Smooth muscle cell (in vitro differentiated cells): ENCODE measurements at regions not wholly inside any gene's neighbourhood (a gene's known extent, or its start where the extent isn't known, plus 50 kb on each side); places are given as distances from the start of the nearest gene placed in this dataset.
"Not testable (repeated sequence)": the region's sequence is repeated elsewhere in the genome, so short reads cannot be mapped to it uniquely, and the experiment has no call there.

Source experiments
- DNase-seq: peaks from one replicate; lab custom pipeline; 2025; ENCODE audit not compliant: unreplicated experiment; lab: John Stamatoyannopoulos, UW
- H2AFZ ChIP-seq: fragments of 200-600 bp; sonication (generic); 2 replicates; pipeline ENCODE4 v1.6.0; 2016; ENCODE audit warnings: antibody characterized with exemption, low read depth, mild to moderate bottlenecking
- H3F3A ChIP-seq: fragments of 200-600 bp; sonication (generic); 2 replicates; pipeline ENCODE4 v1.6.0; 2017; ENCODE audit warnings: antibody characterized with exemption, low read depth
- H3K27ac ChIP-seq: fragments of 200-600 bp; sonication (generic); 2 replicates; pipeline ENCODE4 v1.5.1; 2016; ENCODE audit warnings: low read depth, mild to moderate bottlenecking
- H3K27me3 ChIP-seq: fragments of 200-600 bp; sonication (generic); 2 replicates; pipeline ENCODE4 v1.6.1; 2016; ENCODE audit warnings: low read depth, mild to moderate bottlenecking
- H3K36me3 ChIP-seq: fragments of 200-600 bp; sonication (generic); 2 replicates; pipeline ENCODE4 v1.5.1; 2016; ENCODE audit warnings: low read depth
- H3K4me1 ChIP-seq: fragments of 200-600 bp; sonication (generic); 2 replicates; pipeline ENCODE4 v1.5.1; 2016; ENCODE audit warnings: low read depth
- H3K4me2 ChIP-seq: fragments of 200-600 bp; sonication (generic); 2 replicates; pipeline ENCODE4 v1.6.0; 2016; ENCODE audit warnings: mild to moderate bottlenecking
- H3K4me3 ChIP-seq: fragments of 200-600 bp; sonication (generic); 2 replicates; pipeline ENCODE4 v1.5.1; 2016; ENCODE audit warnings: mild to moderate bottlenecking
- H3K79me2 ChIP-seq: fragments of 200-600 bp; sonication (generic); 2 replicates; pipeline ENCODE4 v1.6.0; 2016; ENCODE audit warnings: low read depth, mild to moderate bottlenecking
- H3K9ac ChIP-seq: fragments of 200-600 bp; sonication (generic); 2 replicates; pipeline ENCODE4 v1.6.0; 2016; ENCODE audit warnings: low read depth
- H3K9me3 ChIP-seq: fragments of 200-600 bp; sonication (generic); replicated peaks from 2 replicates; pipeline ENCODE4 v1.5.1; 2016; ENCODE audit warnings: low read depth
- H4K20me1 ChIP-seq: fragments of 200-600 bp; sonication (generic); 2 replicates; pipeline ENCODE4 v1.6.0; 2016; ENCODE audit warnings: low read depth
- WGBS: methylation state at CpG from one replicate; pipeline ENCODE4 v1.1.7; 2016; ENCODE audit warnings: low lambda C conversion rate; 5-methylcytosine and 5-hydroxymethylcytosine counted together
- TF ChIP-seq, protein P1 (sequence below): fragments of 200-600 bp; sonication (generic); IDR thresholded peaks from 2 replicates; pipeline ENCODE4 v1.5.1; 2017; ENCODE audit warnings: borderline replicate concordance, mild to moderate bottlenecking, antibody characterized with exemption; ENCODE audit not compliant: insufficient read depth, poor library complexity, severe bottlenecking

DNA sequence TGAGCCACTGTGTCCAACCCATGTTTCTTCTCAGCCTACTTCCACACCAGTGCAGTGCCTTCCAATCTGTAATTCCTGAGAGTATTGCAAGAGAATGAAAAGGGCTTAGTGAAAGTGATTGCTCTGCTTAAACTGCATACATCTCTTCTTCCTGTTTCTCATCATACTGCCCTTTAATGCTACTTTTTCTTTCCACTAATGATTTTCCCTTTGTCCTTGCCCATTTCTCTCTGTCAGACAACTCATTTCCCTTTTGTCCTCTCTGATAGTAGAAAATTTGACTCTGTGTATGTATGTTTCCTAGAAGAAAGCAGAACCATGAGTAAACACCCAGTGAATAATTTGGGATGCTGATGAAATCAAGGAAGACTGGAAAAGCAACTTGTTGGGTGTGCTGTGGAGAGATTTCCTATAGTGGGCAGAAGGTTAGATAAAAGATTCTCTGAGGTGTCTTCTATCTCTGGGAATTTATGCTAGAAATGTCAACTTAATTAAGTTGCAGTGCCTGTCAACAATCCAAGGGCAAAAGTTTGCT is 102.2 kb upstream of the CHD1 start:
- no peak overlapping the region for H3K27ac ChIP-seq
- no peaks in the 10 kb centered on the region for H3K9me3 ChIP-seq
- TF ChIP-seq, protein P1, sequence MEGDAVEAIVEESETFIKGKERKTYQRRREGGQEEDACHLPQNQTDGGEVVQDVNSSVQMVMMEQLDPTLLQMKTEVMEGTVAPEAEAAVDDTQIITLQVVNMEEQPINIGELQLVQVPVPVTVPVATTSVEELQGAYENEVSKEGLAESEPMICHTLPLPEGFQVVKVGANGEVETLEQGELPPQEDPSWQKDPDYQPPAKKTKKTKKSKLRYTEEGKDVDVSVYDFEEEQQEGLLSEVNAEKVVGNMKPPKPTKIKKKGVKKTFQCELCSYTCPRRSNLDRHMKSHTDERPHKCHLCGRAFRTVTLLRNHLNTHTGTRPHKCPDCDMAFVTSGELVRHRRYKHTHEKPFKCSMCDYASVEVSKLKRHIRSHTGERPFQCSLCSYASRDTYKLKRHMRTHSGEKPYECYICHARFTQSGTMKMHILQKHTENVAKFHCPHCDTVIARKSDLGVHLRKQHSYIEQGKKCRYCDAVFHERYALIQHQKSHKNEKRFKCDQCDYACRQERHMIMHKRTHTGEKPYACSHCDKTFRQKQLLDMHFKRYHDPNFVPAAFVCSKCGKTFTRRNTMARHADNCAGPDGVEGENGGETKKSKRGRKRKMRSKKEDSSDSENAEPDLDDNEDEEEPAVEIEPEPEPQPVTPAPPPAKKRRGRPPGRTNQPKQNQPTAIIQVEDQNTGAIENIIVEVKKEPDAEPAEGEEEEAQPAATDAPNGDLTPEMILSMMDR = no peak
- no peak for DNase-seq
- H3K36me3 ChIP-seq = no peaks in the 10 kb centered on the region
- no peaks in the 10 kb centered on the region for H4K20me1 ChIP-seq
- no peaks in the 10 kb centered on the region for H3F3A ChIP-seq
- no peaks in the 10 kb centered on the region for H3K4me1 ChIP-seq
- no peak overlapping the region for H3K4me3 ChIP-seq
- no peak overlapping the region for H3K4me2 ChIP-seq
- no peak overlapping the region for H3K9ac ChIP-seq
- H2AFZ ChIP-seq = no peak overlapping the region
- H3K79me2 ChIP-seq = no peaks in the 10 kb centered on the region
- H3K27me3 ChIP-seq = no peaks in the 10 kb centered on the region

DNA sequence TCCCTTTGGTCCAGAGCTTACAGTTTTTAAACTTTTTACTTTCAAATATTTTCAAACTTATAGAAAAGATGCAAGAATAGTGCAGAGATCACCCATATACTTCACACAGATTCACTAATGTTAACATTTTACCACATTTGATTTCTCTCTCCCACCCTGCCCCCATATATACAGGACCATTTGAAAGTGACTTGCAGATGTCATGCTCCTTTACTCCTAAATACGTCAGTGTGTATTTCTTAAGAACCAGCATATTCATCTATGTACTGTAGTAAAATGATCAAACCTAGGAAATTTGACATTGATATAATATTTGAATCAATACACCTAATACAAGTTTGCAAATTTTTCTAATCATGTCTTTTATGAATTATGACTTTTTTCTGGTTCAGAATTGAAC is 100.4 kb upstream of the CHD1 start:
- no peaks in the 10 kb centered on the region for H3K79me2 ChIP-seq
- TF ChIP-seq, protein P1 = no peak
- no peaks in the 10 kb centered on the region for H3K36me3 ChIP-seq
- H3K27me3 ChIP-seq = no peaks in the 10 kb centered on the region
- no peaks in the 10 kb centered on the region for H4K20me1 ChIP-seq
- 93% methylated on average over 1 of the region's 1 CpG for WGBS
- H3K9me3 ChIP-seq = no peaks in the 10 kb centered on the region
- H3K4me3 ChIP-seq = no peak overlapping the region
- no peaks in the 10 kb centered on the region for H3F3A ChIP-seq
- no peak for DNase-seq
- H3K27ac ChIP-seq = no peak overlapping the region
- no peak overlapping the region for H2AFZ ChIP-seq
- no peak overlapping the region for H3K4me2 ChIP-seq
- H3K4me1 ChIP-seq = no peaks in the 10 kb centered on the region
- H3K9ac ChIP-seq = no peak overlapping the region

DNA sequence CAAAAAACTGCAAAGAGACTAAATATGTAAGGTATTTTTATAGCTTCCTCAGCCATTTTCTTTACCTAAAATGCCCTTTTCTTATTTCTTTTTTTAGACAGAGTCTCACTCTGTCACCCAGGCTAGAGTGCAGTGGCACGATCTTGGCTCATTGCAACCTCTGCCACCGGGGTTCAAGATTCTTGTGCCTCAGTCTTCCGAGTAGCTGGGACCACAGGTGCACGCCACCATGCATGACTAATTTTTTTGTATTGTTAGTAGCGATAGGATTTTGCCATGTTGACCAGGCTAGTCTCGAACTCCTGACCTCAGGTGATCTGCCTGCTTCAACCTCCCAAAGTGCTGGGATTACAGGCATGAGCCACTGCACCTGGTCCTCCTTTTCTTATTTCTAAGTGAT is 99.4 kb upstream of the CHD1 start:
- not testable (repeated sequence) for H3K4me2 ChIP-seq
- WGBS = 94% methylated on average over 6 of the region's 6 CpGs

DNA sequence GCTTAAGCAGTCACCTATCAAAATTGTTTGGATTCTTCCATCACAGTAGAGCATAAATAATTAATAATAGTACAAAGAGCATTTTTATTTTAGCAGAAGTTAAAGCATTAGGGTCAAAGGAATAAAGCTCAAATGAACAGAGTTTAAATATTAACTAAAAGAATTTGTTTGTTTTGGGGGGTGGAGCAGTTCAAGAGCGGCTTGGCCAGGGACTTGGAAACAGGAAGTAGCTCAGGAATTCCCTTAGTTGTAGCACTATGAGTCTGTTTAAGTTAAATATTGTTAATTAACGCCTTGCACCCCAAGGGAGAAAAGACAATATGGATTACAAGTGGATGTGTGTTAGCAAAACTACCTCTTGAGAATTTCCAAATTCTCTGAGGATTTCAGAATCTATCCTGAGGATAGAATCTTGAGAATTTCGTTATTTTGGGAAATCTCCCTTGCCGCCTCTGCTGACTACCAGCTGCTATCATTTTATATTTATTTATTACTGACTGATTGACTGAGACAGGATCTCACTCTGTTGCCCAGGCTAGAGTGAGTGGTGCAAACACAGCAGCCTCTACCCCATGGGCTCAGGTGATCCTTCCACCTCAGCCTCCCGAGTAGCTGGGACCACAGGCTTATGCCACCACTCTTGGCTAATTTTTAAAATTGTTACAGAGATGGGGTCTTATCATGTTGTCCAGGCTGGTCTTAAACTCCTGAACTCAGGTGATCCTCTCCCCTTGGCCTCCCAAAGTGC is 96.7 kb upstream of the CHD1 start:
- Histone ChIP-seq H2AFZ (peak overlapping the region; percentile 50), H4K20me1 (no peaks in the 10 kb centered on the region), H3K4me1 (no peaks in the 10 kb centered on the region), H3K79me2 (no peaks in the 10 kb centered on the region), H3K9ac (no peak overlapping the region), H3K9me3 (no peaks in the 10 kb centered on the region), H3K4me3 (no peak overlapping the region), H3K27me3 (peaks cover 9% of the 10 kb centered on the region), H3K4me2 (no peak overlapping the region), H3K27ac (no peak overlapping the region), H3K36me3 (no peaks in the 10 kb centered on the region), H3F3A (no peaks in the 10 kb centered on the region)
- no peak for DNase-seq
- 85% methylated on average over 5 of the region's 5 CpGs for WGBS
- TF ChIP-seq, protein P1 = no peak

More for the DNA sequence above, 99.4 kb upstream of the CHD1 start:
- not testable (repeated sequence) for H3K9ac ChIP-seq, H4K20me1 ChIP-seq, H3K9me3 ChIP-seq, H3K27ac ChIP-seq, H3K4me1 ChIP-seq, H3K79me2 ChIP-seq, H3F3A ChIP-seq, H3K4me3 ChIP-seq, H2AFZ ChIP-seq, H3K27me3 ChIP-seq, H3K36me3 ChIP-seq, DNase-seq
